Right lobe of liver (tissue), 6 donors: ENCODE measurements at regions not wholly inside any gene's neighbourhood (a gene's known extent, or its start where the extent isn't known, plus 50 kb on each side); places are given as distances from the start of the nearest gene placed in this dataset.

ENCODE experiments used
- ATAC-seq, 4 donors: fragments of 200-7000 bp; cut with Tn5 transposase; one replicate each; pipeline ENCODE4 v1.9.1; 2020; ENCODE audit warnings: mild to moderate bottlenecking in 4 of 4, moderate library complexity in 4 of 4
- DNase-seq, 3 donors: peaks; one replicate each; pipeline ENCODE4 v3.0.0-alpha.2; 2020
- H3K27ac ChIP-seq, 3 donors: fragments of 200-600 bp; one replicate each; pipeline ENCODE4 v1.8.0; 2022
- H3K27me3 ChIP-seq, 2 donors: fragments of 200-600 bp; one replicate each; pipeline ENCODE4 v1.8.0; 2022
- H3K36me3 ChIP-seq, 4 donors: fragments of 200-600 bp; sonication (generic) in 1 of 4; one replicate each; pipeline versions ENCODE4 v1.5.1 to v1.8.0; 2017 to 2022; ENCODE audit warnings: control low read depth in 1 of 4
- H3K4me1 ChIP-seq, 4 donors: fragments of 200-600 bp; sonication (generic) in 1 of 4; one replicate each; pipeline versions ENCODE4 v1.5.1 to v1.8.0; 2017 to 2022; ENCODE audit warnings: control low read depth in 1 of 4
- H3K4me3 ChIP-seq, 3 donors: fragments of 200-600 bp; one replicate each; pipeline ENCODE4 v1.8.0; 2022
- H3K9me3 ChIP-seq, 4 donors: fragments of 200-600 bp; sonication (generic) in 1 of 4; one replicate each; pipeline versions ENCODE4 v1.5.1 to v1.8.0; 2017 to 2022; ENCODE audit warnings: control low read depth in 1 of 4
- POLR2A ChIP-seq: fragments of 450-650 bp; IDR thresholded peaks from one replicate; pipeline ENCODE4 v1.6.1; 2017; ENCODE audit warnings: antibody characterized with exemption, mild to moderate bottlenecking
- WGBS: methylation state at CpG from one replicate; pipeline ENCODE4 v1.1.6; 2018; ENCODE audit warnings: low coverage, low lambda C conversion rate; ENCODE audit not compliant: insufficient coverage; ENCODE audit errors: missing lambda C conversion rate; 5-methylcytosine and 5-hydroxymethylcytosine counted together
- intact Hi-C, 2 donors: fragments of 100-400 bp; cut with DNase I; formaldehyde crosslinking; loops; one replicate each; pipeline versions ENCODE4 v1.11.2 to v1.14.1; 2022
- TF ChIP-seq, protein P1 (sequence below), 4 donors: fragments of 200-600 bp in 3 of 4; fragments of 450-650 bp in 1 of 4; IDR thresholded peaks; one replicate each; pipeline versions ENCODE4 v1.5.1 to v1.8.0; 2016 to 2022; ENCODE audit warnings: antibody characterized with exemption in 4 of 4, mild to moderate bottlenecking in 2 of 4
- donor health status: DM: no; HTN: yes; CAD: no.
- donor health status: DM: no; HTN: no; CAD: no.
- donor health status: DM: no; HTN: no; CAD: no.
- donor health status: DM: no; HTN: yes; CAD: no.
- donor health status: DM: no; HTN: yes; CAD: no.

GRCh38 chr11:81707881-81708280, 1025.8 kb downstream of the FAM181B start:
- no peaks in the 10 kb centered on the region for H3K27me3 ChIP-seq
- no peaks in the 10 kb centered on the region for H3K36me3 ChIP-seq
- no peak for DNase-seq
- no peak overlapping the region for H3K27ac ChIP-seq
- H3K9me3 ChIP-seq, result no peaks in the 10 kb centered on the region
- no peaks in the 10 kb centered on the region for H3K4me1 ChIP-seq
- intact Hi-C loops, result no loop called here
- no peak for ATAC-seq
- no peak overlapping the region for H3K4me3 ChIP-seq
- 5% methylated on average over 1 of the region's 1 CpG for WGBS
- TF ChIP-seq, protein P1, sequence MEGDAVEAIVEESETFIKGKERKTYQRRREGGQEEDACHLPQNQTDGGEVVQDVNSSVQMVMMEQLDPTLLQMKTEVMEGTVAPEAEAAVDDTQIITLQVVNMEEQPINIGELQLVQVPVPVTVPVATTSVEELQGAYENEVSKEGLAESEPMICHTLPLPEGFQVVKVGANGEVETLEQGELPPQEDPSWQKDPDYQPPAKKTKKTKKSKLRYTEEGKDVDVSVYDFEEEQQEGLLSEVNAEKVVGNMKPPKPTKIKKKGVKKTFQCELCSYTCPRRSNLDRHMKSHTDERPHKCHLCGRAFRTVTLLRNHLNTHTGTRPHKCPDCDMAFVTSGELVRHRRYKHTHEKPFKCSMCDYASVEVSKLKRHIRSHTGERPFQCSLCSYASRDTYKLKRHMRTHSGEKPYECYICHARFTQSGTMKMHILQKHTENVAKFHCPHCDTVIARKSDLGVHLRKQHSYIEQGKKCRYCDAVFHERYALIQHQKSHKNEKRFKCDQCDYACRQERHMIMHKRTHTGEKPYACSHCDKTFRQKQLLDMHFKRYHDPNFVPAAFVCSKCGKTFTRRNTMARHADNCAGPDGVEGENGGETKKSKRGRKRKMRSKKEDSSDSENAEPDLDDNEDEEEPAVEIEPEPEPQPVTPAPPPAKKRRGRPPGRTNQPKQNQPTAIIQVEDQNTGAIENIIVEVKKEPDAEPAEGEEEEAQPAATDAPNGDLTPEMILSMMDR (IDR thresholded peaks at IDR 0.05), result no peak
- no peak for TF ChIP-seq POLR2A

GRCh38 chr11:81705283-81705682, 1028.4 kb downstream of the FAM181B start:
- Histone ChIP-seq H3K27ac (no peak overlapping the region), H3K4me1 (no peaks in the 10 kb centered on the region), H3K4me3 (no peak overlapping the region), H3K9me3 (peaks cover 0 to 3% (median 0%) of the 10 kb centered on the region in 4 donors), H3K27me3 (no peaks in the 10 kb centered on the region), H3K36me3 (no peaks in the 10 kb centered on the region)
- intact Hi-C loops, result no loop called here
- ATAC-seq, result no peak
- DNase-seq, result no peak
- 23% methylated on average over 3 of the region's 3 CpGs for WGBS
- TF ChIP-seq, protein P1 (IDR thresholded peaks at IDR 0.05), result no peak
- no peak for TF ChIP-seq POLR2A

- TF ChIP-seq, protein P1 (IDR thresholded peaks at IDR 0.05), result no peak
- no peak for TF ChIP-seq POLR2A
- Histone ChIP-seq H3K36me3 (no peaks in the 10 kb centered on the region), H3K9me3 (peaks cover 0 to 4% (median 0%) of the 10 kb centered on the region in 4 donors), H3K4me3 (no peak overlapping the region), H3K27ac (no peak overlapping the region), H3K27me3 (no peaks in the 10 kb centered on the region), H3K4me1 (no peaks in the 10 kb centered on the region)
- ATAC-seq (no peak), DNase-seq (no peak)
- 40% methylated on average over 1 of the region's 1 CpG for WGBS
- intact Hi-C loops, result no loop called here
Measured at GRCh38 chr11:81700076-81700475, 1033.6 kb downstream of the FAM181B start.

GRCh38 chr11:81687057-81687456, 1046.6 kb downstream of the FAM181B start:
- H3K4me1 ChIP-seq, result no peaks in the 10 kb centered on the region
- no peak overlapping the region for H3K4me3 ChIP-seq
- ATAC-seq, result no peak
- no peak for DNase-seq
- no peaks in the 10 kb centered on the region for H3K27me3 ChIP-seq
- no peaks in the 10 kb centered on the region for H3K9me3 ChIP-seq
- no peak overlapping the region for H3K27ac ChIP-seq
- intact Hi-C loops, result no loop called here
- 78% methylated on average over 2 of the region's 2 CpGs for WGBS
- no peaks in the 10 kb centered on the region for H3K36me3 ChIP-seq
- no peak for TF ChIP-seq POLR2A
- TF ChIP-seq, protein P1 (IDR thresholded peaks at IDR 0.05), result no peak

GRCh38 chr11:81674211-81674610, 1059.5 kb downstream of the FAM181B start:
- intact Hi-C loops, result no loop called here
- H3K27me3 ChIP-seq, result no peaks in the 10 kb centered on the region
- ATAC-seq (no peak), DNase-seq (no peak)
- whole genome bisulfite sequencing, result 25% methylated on average over 3 of the region's 3 CpGs
- no peak overlapping the region for H3K4me3 ChIP-seq
- no peaks in the 10 kb centered on the region for H3K36me3 ChIP-seq
- TF ChIP-seq, protein P1 (IDR thresholded peaks at IDR 0.05), result no peak
- TF ChIP-seq POLR2A, result no peak
- no peaks in the 10 kb centered on the region for H3K9me3 ChIP-seq
- no peak overlapping the region for H3K27ac ChIP-seq
- no peaks in the 10 kb centered on the region for H3K4me1 ChIP-seq
